NT2/D1 (cell line): ENCODE measurements at regions not wholly inside any gene's neighbourhood (a gene's known extent, or its start where the extent isn't known, plus 50 kb on each side); places are given as distances from the start of the nearest gene placed in this dataset.

Experiments
- SUZ12 ChIP-seq: IDR thresholded peaks from 2 replicates; pipeline ENCODE4 v1.6.1; 2011; ENCODE audit not compliant: insufficient read length, insufficient read depth; ENCODE audit errors: extremely low read depth
- YY1 ChIP-seq: IDR thresholded peaks from 2 replicates; pipeline ENCODE4 v1.6.1; 2011; ENCODE audit not compliant: insufficient read length, insufficient read depth
- ZNF274 ChIP-seq: IDR thresholded peaks from 2 replicates; pipeline ENCODE4 v1.6.1; 2011; ENCODE audit warnings: mild to moderate bottlenecking, low read depth, low read length

DNA sequence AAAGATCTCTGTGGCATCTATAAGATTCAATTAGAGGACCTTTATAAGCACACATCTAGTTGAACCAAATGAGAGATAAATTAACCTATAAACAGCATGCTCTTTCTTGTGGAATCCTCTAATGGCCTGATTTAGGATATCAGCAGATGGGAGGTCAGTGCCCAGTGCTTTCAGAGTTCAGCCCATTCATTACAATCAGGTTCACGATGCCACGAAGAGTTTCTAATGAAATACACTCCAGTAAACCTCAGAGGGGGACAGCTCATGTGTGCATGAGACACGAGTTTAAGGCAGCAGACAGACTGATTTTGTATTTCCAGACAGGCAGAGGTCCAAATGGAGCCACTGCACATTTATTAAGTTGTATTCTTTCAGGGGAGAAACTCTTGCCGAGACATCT lies 544.4 kb upstream of the PKN2 start:
- TF ChIP-seq ZNF274 = no peak
- no peak for TF ChIP-seq YY1
- no peak for TF ChIP-seq SUZ12
